NB4 (cell line): ENCODE measurements at regions not wholly inside any gene's neighbourhood (a gene's known extent, or its start where the extent isn't known, plus 50 kb on each side); places are given as distances from the start of the nearest gene placed in this dataset.

Experiments used
- CTCF ChIP-seq: IDR thresholded peaks from one replicate; pipeline ENCODE4 v1.5.1; 2012; ENCODE audit warnings: low read depth, low read length
- MAX ChIP-seq: IDR thresholded peaks from 2 replicates; pipeline ENCODE4 v1.6.1; 2011; ENCODE audit warnings: low read depth, low read length
- MYC ChIP-seq: IDR thresholded peaks from 2 replicates; pipeline ENCODE4 v1.6.1; 2011; ENCODE audit warnings: low read depth, low read length
- POLR2A ChIP-seq: IDR thresholded peaks from 2 replicates; pipeline ENCODE4 v1.6.1; 2011; ENCODE audit warnings: mild to moderate bottlenecking; ENCODE audit not compliant: insufficient read length; ENCODE audit errors: extremely low read depth

DNA sequence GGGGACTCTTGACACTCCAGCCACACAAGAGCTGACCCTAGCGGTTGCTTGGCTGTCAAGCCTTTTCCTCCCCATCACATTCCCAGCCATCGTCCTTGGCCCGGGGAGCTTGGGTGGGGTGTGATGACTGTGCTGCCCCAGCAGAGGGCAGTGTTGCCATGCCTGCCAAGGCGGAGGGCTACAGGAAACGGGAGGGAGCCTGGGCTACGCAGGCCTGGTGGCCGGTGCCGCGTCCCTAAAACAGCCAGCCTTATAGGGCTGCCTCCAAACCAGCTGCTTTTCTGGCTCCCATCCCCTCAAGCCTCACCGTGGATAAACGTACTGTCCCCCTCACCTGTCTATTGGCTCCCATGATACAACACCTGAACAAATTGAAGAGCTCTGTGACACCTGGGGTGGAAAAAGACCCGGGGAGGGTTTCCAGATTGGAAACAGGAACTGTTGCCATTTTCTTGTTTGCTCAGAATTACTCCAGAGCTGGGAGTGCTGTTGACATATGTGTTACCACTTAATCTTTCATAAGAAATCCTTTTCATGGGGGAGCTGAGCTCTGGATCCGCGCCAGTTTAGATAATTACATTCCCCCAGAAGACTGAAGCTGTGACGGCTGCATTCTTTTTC, 72.8 kb upstream of the ASTN2 start:
- peak; percentile 89 for TF ChIP-seq CTCF
- TF ChIP-seq POLR2A: no peak
- no peak for TF ChIP-seq MYC
- TF ChIP-seq MAX: 0 out of 2 replicates have a peak, but pooled peaks have one; percentile 23
